T-helper 1 cell treated with Interleukin-12 subunit alpha and Interleukin-12 subunit beta and Interleukin-4 antibody, amounts not matched to agents 30 μg/mL and 1 μg/mL, for 36 hours (primary cell): ENCODE measurements at regions not wholly inside any gene's neighbourhood (a gene's known extent, or its start where the extent isn't known, plus 50 kb on each side); places are given as distances from the start of the nearest gene placed in this dataset.
"Not testable (repeated sequence)": the region's sequence is repeated elsewhere in the genome, so short reads cannot be mapped to it uniquely, and the experiment has no call there.

Experiments used
- H3K27ac Mint-ChIP-seq: one replicate; pipeline ENCODE4 v1.8.0; 2021; ENCODE audit warnings: mild to moderate bottlenecking, mixed read lengths
- H3K27me3 Mint-ChIP-seq: one replicate; pipeline ENCODE4 v1.8.0; 2021; ENCODE audit warnings: low read depth, mixed read lengths
- H3K36me3 Mint-ChIP-seq: one replicate; pipeline ENCODE4 v1.8.0; 2021; ENCODE audit warnings: low read depth, mixed read lengths
- H3K4me1 Mint-ChIP-seq: one replicate; pipeline ENCODE4 v1.8.0; 2021; ENCODE audit warnings: low read depth, mixed read lengths
- H3K4me3 Mint-ChIP-seq: one replicate; pipeline ENCODE4 v1.8.0; 2021; ENCODE audit warnings: mild to moderate bottlenecking, moderate library complexity, mixed read lengths
- H3K9me3 Mint-ChIP-seq: one replicate; pipeline ENCODE4 v1.8.0; 2021; ENCODE audit warnings: mixed read lengths

GRCh38 chr21:18524097-18524880 is 120.7 kb upstream of the TMPRSS15 start:
- no peaks in the 10 kb centered on the region for H3K4me1 Mint-ChIP-seq
- no peak overlapping the region for H3K4me3 Mint-ChIP-seq
- H3K27ac Mint-ChIP-seq = no peak overlapping the region
- H3K36me3 Mint-ChIP-seq = no peaks in the 10 kb centered on the region
- no peaks in the 10 kb centered on the region for H3K9me3 Mint-ChIP-seq
- no peaks in the 10 kb centered on the region for H3K27me3 Mint-ChIP-seq

DNA sequence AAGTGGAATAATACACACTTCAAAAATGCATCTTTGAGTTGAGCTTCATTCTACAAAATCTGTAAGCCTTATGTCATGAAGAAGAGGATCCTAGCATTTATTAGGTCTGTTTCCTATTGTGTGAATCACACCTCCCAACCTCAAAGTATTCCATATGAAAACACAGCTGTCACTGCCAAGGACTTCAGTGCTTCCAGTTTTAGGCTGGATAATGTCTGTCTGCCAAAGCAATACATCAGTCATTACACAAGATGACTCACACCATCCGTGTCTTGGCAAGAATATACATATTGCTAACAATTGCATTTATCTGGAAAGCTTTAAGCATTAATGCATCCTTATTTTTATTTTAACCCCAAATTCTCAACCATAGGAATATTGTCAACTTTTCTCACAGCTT is 125.7 kb upstream of the TMPRSS15 start:
- no peaks in the 10 kb centered on the region for H3K4me1 Mint-ChIP-seq
- no peak overlapping the region for H3K27ac Mint-ChIP-seq
- no peak overlapping the region for H3K4me3 Mint-ChIP-seq
- no peaks in the 10 kb centered on the region for H3K27me3 Mint-ChIP-seq
- peaks cover 3% of the 10 kb centered on the region for H3K9me3 Mint-ChIP-seq
- no peaks in the 10 kb centered on the region for H3K36me3 Mint-ChIP-seq

DNA sequence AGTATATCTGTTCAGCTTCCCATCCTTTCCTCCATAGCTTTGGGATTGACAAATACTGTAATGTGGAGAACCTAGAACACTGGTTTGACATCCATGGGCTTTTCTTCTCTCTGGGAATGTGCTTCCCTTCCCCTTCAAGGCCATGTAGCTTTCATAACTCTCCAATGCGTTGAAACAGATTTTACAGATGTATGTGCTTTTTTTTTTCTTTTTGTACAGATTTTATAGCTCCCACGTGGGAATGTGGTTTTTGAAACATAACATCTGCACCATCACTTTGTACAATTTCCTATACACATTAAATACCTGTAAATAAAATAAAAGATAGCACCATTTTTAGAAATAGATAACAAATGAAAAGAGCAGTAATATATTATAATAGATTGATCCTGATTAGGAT is 138.5 kb upstream of the TMPRSS15 start:
- Mint-ChIP-seq H3K27me3 (no peaks in the 10 kb centered on the region), H3K4me1 (no peaks in the 10 kb centered on the region), H3K4me3 (no peak overlapping the region), H3K36me3 (no peaks in the 10 kb centered on the region), H3K27ac (no peak overlapping the region), H3K9me3 (peaks cover 24% of the 10 kb centered on the region)

- H3K4me1 Mint-ChIP-seq = no peaks in the 10 kb centered on the region
- H3K36me3 Mint-ChIP-seq = no peaks in the 10 kb centered on the region
- H3K27ac Mint-ChIP-seq = no peak overlapping the region
- no peak overlapping the region for H3K4me3 Mint-ChIP-seq
- peaks cover 18% of the 10 kb centered on the region for H3K9me3 Mint-ChIP-seq
- H3K27me3 Mint-ChIP-seq = no peaks in the 10 kb centered on the region
Observed at GRCh38 chr21:18545908-18546307, 142.3 kb upstream of the TMPRSS15 start.

DNA sequence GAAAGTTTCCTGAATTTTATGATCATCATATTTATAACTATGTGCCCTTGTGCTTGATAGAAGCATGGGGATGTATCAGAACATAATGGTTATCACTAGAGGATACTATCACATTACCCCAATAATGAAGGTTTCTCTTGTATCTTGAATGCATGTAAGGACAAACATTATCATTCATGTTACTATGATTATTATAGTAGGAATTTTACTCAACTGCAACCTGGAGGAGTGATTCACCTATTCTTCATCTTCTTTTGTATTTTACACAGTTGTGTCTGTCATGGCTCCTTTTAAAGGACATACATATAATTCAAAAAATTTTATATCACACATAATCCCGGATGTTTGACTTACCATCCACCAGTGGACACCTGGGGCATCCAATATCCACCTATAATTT is 143.8 kb upstream of the TMPRSS15 start:
- Mint-ChIP-seq H3K9me3 (peaks cover 18% of the 10 kb centered on the region), H3K27ac (no peak overlapping the region), H3K27me3 (no peaks in the 10 kb centered on the region), H3K4me3 (no peak overlapping the region), H3K4me1 (no peaks in the 10 kb centered on the region), H3K36me3 (no peaks in the 10 kb centered on the region)

- H3K4me1 Mint-ChIP-seq = no peaks in the 10 kb centered on the region
- H3K9me3 Mint-ChIP-seq = peaks cover 16% of the 10 kb centered on the region
- H3K4me3 Mint-ChIP-seq = no peak overlapping the region
- H3K27me3 Mint-ChIP-seq = no peaks in the 10 kb centered on the region
- H3K27ac Mint-ChIP-seq = no peak overlapping the region
- no peaks in the 10 kb centered on the region for H3K36me3 Mint-ChIP-seq
Observed at GRCh38 chr21:18548249-18548648, 144.7 kb upstream of the TMPRSS15 start.

- Mint-ChIP-seq H3K4me1 (no peaks in the 10 kb centered on the region), H3K36me3 (no peaks in the 10 kb centered on the region), H3K27ac (no peak overlapping the region), H3K4me3 (no peak overlapping the region), H3K27me3 (no peaks in the 10 kb centered on the region), H3K9me3 (peaks cover 8% of the 10 kb centered on the region)
Observed at GRCh38 chr21:18549214-18549905, 145.8 kb upstream of the TMPRSS15 start.

DNA sequence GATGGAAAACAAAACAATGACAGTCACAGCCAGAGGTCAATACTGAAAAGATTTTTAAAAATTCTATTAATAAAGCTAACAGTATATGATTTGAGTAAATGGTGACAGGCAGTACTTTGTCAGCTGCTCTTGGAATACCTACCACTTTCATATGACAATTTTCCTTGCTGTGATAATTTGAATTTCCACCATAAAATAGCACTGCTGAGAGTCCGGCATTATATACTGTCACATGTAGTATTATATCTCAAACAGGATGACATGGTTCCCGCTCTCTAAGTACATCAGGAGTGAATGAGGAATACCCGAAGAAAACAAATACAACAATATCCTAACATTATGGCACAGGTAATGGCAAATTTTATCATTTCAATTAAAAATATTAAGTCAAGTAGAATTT is 146.8 kb upstream of the TMPRSS15 start:
- H3K27me3 Mint-ChIP-seq = no peaks in the 10 kb centered on the region
- peaks cover 4% of the 10 kb centered on the region for H3K9me3 Mint-ChIP-seq
- H3K4me3 Mint-ChIP-seq = no peak overlapping the region
- no peaks in the 10 kb centered on the region for H3K4me1 Mint-ChIP-seq
- H3K27ac Mint-ChIP-seq = no peak overlapping the region
- no peaks in the 10 kb centered on the region for H3K36me3 Mint-ChIP-seq

- Mint-ChIP-seq H3K27me3 (no peaks in the 10 kb centered on the region), H3K27ac (no peak overlapping the region), H3K36me3 (no peaks in the 10 kb centered on the region), H3K4me1 (no peaks in the 10 kb centered on the region), H3K9me3 (peaks cover 11% of the 10 kb centered on the region), H3K4me3 (no peak overlapping the region)
Observed at GRCh38 chr21:18553786-18554185, 150.2 kb upstream of the TMPRSS15 start.

GRCh38 chr21:18567770-18568169 is 164.2 kb upstream of the TMPRSS15 start:
- not testable (repeated sequence) for H3K4me3 Mint-ChIP-seq, H3K27ac Mint-ChIP-seq, H3K4me1 Mint-ChIP-seq, H3K36me3 Mint-ChIP-seq, H3K27me3 Mint-ChIP-seq
- H3K9me3 Mint-ChIP-seq = peaks cover 18% of the 10 kb centered on the region

DNA sequence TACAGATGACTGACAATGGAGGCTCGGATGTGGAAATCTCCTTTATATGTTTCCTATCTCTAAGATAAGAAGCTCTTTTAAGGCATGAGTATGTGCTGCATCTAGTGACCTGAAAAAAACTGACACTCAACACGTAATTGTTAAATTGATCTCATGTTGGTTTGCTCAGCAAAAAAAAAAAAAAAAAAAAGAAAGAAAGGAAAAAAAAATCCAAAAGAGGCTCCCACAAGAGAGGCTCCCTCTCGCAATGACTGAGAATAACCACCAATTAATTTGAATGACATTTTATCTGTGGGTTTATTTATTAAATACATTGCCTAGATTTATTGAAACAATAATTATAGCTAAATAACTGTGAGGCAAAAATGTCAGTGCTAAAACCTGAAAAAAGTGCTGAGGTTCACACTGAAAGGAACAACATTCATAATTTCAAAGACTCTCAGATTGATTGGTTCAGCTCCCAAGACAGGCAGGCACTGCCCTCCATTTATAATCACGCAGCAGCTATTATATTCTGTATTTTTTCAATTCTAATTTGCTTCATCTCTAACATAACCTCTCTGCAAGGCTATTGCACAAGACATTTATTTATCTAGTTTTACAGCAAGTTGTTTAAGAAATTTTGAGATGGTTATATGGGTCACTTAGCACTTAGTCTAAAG is 184.5 kb upstream of the TMPRSS15 start:
- H3K4me3 Mint-ChIP-seq = no peak overlapping the region
- no peaks in the 10 kb centered on the region for H3K4me1 Mint-ChIP-seq
- H3K27ac Mint-ChIP-seq = no peak overlapping the region
- no peaks in the 10 kb centered on the region for H3K27me3 Mint-ChIP-seq
- no peaks in the 10 kb centered on the region for H3K36me3 Mint-ChIP-seq
- H3K9me3 Mint-ChIP-seq = peaks cover 24% of the 10 kb centered on the region

- H3K4me1 Mint-ChIP-seq = no peaks in the 10 kb centered on the region
- H3K9me3 Mint-ChIP-seq = peaks cover 13% of the 10 kb centered on the region
- no peak overlapping the region for H3K27ac Mint-ChIP-seq
- no peak overlapping the region for H3K4me3 Mint-ChIP-seq
- no peaks in the 10 kb centered on the region for H3K27me3 Mint-ChIP-seq
- H3K36me3 Mint-ChIP-seq = no peaks in the 10 kb centered on the region
Observed at GRCh38 chr21:18601146-18601545, 197.6 kb upstream of the TMPRSS15 start.

- Mint-ChIP-seq H3K36me3 (no peaks in the 10 kb centered on the region), H3K27me3 (no peaks in the 10 kb centered on the region), H3K9me3 (peaks cover 11% of the 10 kb centered on the region), H3K4me1 (no peaks in the 10 kb centered on the region), H3K4me3 (no peak overlapping the region), H3K27ac (no peak overlapping the region)
Observed at GRCh38 chr21:18602711-18603110, 199.1 kb upstream of the TMPRSS15 start.

DNA sequence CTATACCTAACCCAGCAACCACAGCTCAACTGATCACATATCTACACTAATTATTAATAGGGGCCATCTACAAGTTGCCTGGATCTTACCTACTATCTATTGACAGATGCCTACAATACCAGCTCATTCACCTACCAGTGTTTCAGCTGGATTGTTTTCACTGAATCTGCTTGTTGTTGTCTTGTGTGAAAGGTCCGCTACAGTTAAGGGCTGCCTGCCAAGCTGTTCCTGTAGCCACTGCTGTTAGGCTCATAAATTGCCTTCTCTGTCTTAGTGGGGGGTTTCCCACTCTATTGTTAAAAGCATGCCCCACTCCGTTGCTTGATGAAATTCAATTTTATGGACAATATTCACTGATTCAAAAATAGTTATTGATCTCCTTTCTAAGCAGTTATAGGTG is 199.7 kb upstream of the TMPRSS15 start:
- Mint-ChIP-seq H3K4me1 (no peaks in the 10 kb centered on the region), H3K27ac (no peak overlapping the region), H3K9me3 (peaks cover 8% of the 10 kb centered on the region), H3K27me3 (no peaks in the 10 kb centered on the region), H3K4me3 (no peak overlapping the region), H3K36me3 (no peaks in the 10 kb centered on the region)

DNA sequence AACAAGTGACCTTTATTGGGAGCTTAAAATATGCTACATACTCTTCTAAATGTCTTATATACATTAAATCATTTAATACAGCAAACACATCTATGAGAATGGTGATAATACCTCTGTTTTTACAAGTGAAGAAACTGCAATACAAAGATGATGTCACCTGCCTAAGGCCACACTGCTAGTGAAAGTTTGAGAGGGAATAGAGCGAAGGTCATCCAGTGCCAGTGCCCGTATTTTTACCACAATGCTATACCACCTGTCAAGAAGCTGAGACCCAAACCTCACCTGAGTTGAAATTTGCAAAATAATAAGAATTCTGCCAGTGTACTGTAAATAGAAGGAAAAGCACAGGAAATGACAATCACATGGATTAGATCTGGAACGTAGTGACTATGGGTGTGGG is 200.4 kb upstream of the TMPRSS15 start:
- Mint-ChIP-seq H3K9me3 (peaks cover 8% of the 10 kb centered on the region), H3K36me3 (no peaks in the 10 kb centered on the region), H3K4me3 (no peak overlapping the region), H3K27me3 (no peaks in the 10 kb centered on the region), H3K4me1 (no peaks in the 10 kb centered on the region), H3K27ac (no peak overlapping the region)
